ENCODE measurements at regions not wholly inside any gene's neighbourhood (a gene's known extent, or its start where the extent isn't known, plus 50 kb on each side); places are given as distances from the start of the nearest gene placed in this dataset.

DNA sequence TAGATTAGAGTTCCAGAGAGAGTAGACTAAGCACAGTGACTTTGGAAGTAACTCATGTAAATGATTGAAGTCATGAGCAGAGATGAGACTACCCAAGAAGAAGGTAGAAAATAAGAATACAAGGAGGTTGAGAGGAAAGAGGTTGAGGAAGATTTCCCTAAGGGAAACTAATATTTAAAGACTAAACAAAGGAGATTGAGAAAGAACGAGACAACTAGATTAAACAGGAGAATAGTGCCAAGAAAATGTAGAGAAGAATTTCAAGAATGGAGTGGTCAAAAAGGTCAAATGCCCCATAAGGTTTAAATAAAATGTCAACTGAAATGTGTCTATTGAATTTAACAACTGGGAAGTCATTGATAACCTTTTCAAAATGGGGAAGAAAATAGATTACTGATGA is 59.0 kb downstream of the RPS29 start:
- DNase-seq, result no peak

DNA sequence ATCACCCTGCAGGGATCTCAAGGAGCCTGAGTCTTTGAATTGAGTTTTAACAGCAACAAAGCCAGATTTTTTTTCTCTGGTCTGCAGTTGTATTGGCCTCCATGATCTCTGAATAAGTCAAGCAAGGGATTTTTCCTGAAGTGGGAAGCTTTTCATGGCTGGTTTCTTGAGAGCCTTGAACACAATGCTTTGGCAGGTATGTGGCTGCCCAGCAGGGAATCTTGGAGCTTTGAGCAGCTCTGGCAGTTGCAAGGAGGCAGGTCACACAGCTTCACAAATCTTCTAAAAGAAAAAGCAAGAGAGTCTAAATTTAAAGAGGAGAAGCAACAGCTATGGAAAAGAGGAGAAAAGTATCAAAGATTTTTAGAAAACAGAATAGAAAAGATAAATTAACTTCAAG is 60.1 kb downstream of the RPS29 start:
- no peak for DNase-seq

DNA sequence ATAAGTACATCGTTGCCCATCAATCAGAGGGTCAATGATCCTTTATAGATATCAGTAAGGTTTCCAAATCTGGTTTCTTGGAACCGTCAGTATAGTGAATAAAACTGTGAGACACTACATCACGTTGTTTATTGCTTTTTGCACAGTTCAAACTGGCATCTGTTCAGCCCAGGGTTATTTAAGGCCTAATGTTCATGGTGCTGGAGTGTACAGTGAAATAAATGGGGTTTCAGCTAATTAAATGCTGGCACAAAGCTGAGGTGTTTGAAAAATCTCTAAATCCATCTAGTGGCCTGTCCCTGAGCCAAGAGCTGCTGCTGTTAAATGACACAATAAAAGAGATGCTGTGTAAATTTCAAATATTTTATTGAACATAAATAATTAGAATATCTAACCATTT is 69.9 kb downstream of the RPS29 start:
- no peak for DNase-seq

DNA sequence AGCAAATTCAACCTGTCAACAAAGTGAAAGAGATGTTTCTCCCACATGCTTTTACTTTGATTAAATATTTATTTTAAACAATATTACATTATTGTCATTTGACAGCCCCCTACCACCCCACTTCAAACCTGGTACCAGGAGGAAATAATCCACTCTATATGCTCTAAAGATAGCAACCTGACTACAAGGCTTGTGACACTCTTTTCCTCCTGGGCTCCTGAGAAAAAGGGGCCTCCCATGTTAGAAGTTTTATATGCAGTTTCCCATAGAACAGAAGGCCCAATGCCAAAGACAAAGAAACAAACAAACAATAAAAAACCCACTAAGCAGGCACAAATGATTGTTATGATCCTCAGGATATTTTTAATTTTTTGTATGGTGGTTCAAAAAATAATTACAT is 73.6 kb downstream of the RPS29 start:
- no peak for DNase-seq

- no peak for DNase-seq
Measured at GRCh38 chr14:49512147-49512551, 74.0 kb downstream of the RPS29 start.

- DNase-seq, result no peak
Measured at GRCh38 chr14:49508124-49508523, 78.1 kb downstream of the RPS29 start.

GRCh38 chr14:49506650-49507049 is 79.5 kb downstream of the RPS29 start:
- no peak for DNase-seq

DNA sequence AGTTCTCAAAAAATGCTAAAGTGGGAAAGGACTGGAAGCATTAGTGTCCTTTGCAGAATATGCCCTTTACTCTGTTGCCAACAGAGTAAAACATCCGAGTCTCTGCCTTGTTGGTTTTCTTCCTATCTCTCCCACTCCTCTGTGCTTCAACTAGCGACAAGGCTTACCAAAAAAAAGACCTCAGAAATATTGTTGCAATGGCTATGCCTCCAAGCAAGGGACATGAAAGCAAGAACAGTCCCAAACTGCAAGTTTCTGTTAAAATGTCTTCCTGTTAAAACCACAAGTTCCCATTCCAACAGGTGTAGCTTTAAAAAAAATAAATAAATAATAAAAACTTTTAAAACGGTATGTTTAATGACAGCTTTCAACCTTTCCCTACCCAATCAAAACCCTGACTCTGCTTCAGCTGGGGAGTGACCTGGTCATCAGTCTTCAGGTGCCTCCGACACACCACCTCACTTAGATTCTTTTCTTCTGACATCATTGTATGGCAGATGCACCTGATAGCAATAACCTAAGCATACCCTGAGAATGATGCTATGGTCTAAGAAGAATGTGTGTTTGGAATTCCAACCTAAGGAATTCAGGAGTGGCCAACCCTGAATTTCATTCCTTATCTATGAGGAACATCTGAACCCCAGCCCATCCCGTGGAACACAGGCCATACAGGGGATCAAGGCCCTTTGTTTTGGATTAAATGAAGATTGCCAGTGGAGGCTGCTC is 81.0 kb downstream of the RPS29 start:
- no peak for DNase-seq

DNA sequence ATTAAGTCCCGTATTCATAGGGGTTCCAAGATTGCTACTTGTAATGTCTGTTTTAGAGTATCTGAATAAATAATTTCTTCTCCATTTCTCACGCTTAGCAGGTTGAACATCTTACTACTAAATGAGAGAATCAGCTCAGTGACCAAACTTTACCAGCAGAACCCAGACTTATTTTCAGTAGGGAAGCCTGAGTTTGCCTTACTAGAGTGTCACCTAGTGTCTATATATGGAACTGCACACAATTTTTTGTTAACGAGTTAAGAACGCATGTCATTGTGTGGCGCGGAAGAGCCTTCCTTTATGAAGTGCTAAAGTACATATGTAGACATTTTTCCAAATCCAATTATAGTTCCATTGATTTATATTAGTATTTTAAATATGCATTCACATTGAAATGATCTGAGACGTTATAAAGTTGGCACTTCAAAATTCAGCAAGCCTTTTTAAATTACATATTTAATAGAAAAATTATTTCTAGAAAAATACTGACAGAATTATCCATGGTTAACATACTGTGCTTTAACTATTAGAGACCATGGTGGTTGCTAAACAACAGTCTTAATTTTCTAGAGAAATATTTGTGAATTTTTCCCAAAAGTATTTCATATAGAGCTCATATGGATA is 88.3 kb downstream of the RPS29 start:
- DNase-seq, result no peak

DNA sequence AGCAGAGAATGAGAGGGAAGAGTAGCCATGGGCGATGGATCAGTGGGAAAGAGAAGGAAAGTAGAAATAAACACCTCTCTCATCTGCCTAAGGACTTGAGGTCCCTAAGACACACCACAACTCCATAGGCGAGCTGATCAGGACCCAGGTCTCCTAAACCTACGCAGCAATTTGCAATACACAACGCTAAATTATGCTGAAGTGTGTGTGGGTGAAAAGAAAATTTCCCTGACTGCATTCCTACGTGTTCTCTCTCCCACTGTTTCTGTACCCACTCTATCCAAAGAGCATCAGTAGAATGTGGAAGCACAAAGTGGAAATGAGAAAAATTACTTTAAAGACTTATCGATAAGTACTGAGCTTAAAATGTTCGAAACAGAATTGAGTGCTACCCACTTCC is 88.9 kb downstream of the RPS29 start:
- DNase-seq, result no peak

DNA sequence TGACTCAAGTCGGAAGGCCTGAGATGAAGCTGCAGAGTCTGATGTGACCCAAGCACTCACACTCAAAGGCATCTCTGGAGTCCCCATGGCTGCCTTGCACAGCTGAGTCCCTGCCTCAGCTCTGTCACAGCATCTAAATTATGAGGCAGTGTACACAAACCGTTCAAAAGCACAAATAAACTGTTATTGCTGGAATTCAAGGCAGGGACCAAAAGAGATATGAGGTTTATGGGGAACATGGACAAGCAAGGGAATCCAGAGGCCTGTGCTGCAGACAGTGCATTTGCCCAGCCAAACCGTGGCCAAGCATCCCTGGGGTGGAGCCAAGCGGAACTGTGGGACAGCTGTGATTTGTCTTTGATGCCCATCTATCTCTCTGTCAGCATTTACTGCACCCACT is 91.3 kb downstream of the RPS29 start:
- DNase-seq, result no peak

DNA sequence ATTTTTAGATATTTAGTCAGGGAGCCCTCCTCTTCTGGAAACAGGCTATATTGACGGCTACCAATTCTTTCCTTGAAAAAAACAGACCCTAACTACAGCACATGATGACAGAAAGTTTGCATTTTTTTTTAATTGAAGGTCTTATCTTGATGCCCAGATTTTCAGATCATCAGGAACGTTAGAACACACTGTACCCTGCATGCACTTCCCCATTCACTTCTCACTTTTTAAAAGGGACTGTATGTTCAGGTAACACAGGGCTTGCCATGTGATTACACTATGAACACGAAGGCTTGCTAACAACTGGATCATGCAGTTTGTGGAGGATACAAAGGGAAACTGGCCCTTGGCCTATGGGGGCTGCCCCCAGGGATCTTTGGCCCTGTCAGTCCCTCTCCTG is 92.6 kb downstream of the RPS29 start:
- no peak for DNase-seq

DNA sequence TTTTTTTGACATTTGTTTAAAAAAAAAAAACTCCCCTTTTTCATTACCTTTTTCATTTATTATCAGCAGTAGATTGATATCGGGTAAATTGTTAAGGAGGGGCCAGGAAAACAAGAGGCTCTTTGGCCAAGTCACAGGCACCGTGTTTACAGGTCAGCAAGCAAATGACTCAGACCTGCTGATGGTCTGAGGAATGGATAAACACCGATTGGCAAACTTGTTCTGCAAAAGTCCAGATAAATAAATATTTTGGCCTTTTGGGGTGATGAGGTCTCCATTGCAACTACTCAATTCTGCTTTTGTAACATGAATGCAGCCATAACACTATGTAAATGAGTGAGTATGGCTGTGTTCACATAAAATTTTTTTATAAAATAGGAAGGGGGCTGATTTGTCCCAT is 94.0 kb downstream of the RPS29 start:
- DNase-seq, result no peak

GRCh38 chr14:49489341-49489740 is 96.8 kb downstream of the RPS29 start:
- DNase-seq, result no peak

- DNase-seq, result no peak
Measured at GRCh38 chr14:49487238-49487637, 98.9 kb downstream of the RPS29 start.

GRCh38 chr14:49485290-49485689 is 100.9 kb downstream of the RPS29 start:
- DNase-seq, result no peak

DNA sequence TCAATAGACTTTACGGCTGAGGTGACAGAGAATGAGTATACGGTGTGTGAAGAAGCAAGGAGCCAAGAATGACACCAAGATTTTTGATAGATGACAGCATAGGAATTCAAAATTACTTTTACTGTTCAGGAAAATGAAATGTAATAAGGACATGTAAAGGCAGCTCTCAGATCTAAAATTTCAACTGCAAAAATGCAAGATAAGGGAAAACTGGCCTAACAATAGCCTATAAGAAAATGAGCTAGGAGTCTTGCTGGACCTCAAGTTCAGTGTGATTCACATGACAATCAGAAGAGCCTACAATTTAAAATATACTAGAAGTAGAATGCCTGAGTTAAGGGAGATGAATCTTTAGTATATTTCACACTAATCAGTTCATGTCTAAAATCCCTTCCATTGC is 102.0 kb downstream of the RPS29 start:
- no peak for DNase-seq

- no peak for DNase-seq
Measured at GRCh38 chr14:49483268-49483667, 102.9 kb downstream of the RPS29 start.

GRCh38 chr14:49480979-49481498 is 105.1 kb downstream of the RPS29 start:
- no peak for DNase-seq

DNA sequence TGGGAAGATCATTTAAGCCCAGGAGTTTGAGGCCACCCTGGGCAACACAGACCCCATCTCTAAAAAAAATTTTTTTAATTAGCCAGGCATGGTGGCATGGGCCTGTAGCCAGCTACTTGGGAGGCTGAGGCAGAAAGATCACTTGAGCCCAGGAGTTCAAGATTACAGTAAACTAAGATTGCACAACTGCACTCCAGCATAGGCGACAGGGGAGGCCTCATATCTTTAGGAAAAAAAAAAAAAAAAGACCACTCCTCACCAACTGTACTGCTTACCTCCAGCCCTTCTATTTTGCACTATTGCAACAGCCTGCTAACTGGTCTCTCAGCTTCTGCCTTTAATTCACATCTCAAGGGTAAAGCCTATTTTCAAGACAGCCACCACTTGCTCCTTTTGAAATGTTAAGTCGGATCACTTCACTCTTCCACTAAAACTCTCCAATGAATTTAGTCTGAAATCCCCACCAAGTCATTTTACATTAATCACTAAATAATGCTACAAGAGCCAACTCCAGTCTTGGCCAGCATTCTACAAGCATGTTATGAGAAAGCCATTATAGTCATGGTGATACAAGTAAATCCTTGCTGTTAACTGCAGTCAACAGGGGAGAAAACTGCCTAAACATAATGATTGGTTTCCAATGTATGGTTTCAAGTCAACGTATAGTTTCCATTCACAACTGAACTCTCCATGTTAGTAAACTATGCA is 106.0 kb downstream of the RPS29 start:
- DNase-seq, result no peak

DNA sequence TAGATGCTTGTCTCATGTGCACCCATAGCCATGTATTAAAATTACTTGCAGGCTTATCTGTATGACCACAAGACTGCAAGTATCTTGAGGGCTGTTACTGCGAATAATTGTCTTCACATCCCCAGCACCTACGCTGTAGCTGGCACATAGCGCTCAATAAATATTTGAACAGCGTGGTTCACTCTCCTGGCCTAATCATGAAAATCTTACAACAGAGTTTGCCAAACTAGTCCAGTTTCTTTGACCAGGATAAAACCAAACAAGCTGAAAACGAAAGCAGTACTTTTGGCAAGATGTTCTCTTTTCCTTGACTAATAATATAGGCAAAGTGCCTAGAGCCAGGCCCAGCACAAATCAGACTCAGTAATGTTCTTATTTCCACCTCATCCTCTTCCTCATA is 106.7 kb downstream of the RPS29 start:
- DNase-seq, result no peak

- DNase-seq, result no peak
Measured at GRCh38 chr14:49478784-49479183, 107.4 kb downstream of the RPS29 start.

- no peak for DNase-seq
Measured at GRCh38 chr14:49467091-49467490, 119.1 kb downstream of the RPS29 start.

DNA sequence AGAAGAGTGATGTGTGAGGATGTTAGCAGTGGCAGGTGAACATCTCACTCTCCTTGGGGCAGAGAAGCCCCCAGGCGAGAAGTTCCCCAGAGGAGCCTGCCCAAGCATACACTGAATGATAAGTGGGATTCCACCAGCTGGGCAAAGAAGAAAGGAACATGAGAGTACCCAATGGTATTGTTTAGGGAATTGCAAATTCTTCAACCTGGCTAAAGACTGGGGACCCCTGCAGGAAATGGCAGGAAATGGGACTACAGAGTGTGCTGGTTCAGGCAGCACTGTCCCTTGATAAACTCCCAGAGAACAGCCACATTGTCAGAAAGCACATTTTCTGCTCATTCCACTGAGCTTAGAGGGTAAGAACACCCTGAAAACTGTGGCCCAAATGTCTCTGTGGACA is 121.3 kb downstream of the RPS29 start:
- no peak for DNase-seq
